HG03565 (cell line): ENCODE measurements at regions not wholly inside any gene's neighbourhood (a gene's known extent, or its start where the extent isn't known, plus 50 kb on each side); places are given as distances from the start of the nearest gene placed in this dataset.

ENCODE experiments used
- ATAC-seq: cut with Tn5 transposase; IDR thresholded peaks from one replicate; pipeline ENCODE4 v1.9.1; 2021; ENCODE audit warnings: mild to moderate bottlenecking, moderate library complexity; ENCODE audit not compliant: unreplicated experiment

DNA sequence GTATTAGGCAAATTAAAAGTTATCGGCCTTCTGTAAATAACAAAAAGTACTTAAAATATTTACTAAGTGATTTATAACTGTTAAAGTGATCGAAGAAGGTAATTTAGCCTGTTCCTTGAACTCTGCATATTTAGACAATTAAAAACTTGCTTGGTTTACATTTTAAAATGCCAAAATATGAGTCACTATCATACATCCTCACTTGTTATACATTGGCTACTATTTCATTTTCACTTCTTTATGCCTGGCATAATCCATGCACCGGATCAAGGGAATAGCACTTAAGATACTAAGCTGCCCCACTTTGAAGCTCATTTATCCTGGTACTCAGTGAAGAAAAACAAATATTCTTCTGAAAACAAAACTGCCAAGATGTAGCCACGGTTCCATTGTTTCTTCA lies 344.6 kb downstream of the UBE3D start:
- ATAC-seq: no peak

DNA sequence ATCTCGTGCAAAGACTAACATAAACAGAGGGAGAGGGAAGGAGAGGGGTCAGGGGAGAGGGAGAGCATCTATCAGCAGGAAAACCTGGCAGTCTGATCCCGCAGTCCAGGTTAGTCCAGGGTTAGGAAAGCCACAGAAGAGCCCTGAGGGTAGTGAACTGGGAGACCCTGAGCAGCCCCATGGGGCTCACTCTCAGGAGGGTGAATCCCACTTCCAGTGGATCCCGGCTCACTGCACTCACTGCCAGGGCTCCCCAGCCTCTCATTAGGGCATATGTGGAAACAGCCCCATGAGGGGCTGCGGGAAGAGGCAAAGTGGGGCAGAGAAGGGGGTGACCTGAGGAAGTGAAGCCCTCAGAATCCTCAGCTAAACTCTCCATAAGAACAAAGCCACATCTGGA lies 329.9 kb downstream of the UBE3D start:
- ATAC-seq: no peak

DNA sequence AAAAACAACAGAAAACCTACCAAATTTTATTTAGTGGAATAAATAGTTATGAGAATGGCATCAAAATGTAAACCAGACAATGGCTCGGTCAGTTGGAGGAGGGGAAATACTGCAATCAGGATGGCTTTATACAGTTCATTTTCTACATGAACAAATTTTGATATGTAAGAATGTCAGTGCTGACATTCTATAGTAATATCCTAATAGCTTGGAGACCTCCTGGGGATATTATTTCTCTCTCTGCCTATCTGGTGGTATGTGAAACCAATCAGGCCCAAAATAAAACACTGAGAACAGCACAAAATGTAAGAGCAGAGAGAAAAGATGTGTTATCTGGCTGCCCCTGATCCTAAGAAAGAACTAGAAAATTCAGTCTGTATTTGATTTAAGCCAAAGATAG lies 327.7 kb downstream of the UBE3D start:
- ATAC-seq: no peak

DNA sequence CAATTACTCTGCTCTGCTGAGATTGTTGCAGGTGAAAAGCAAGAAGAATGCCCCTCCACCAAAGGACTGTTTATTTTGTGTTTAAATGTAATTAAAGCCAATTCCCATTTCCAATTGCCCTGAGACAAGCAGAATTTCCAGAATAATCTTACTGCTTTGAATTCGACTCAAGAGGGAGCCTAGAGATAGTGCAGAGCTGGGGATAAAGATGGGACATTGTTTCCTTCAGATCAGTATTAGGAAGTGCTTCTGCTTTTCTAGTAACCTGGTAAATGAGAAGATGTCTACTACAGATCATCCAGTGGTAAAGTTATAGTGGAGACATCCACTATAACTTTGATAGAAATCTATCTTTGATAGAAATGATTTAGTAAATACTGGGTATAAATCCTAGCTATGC lies 326.9 kb downstream of the UBE3D start:
- ATAC-seq: no peak

DNA sequence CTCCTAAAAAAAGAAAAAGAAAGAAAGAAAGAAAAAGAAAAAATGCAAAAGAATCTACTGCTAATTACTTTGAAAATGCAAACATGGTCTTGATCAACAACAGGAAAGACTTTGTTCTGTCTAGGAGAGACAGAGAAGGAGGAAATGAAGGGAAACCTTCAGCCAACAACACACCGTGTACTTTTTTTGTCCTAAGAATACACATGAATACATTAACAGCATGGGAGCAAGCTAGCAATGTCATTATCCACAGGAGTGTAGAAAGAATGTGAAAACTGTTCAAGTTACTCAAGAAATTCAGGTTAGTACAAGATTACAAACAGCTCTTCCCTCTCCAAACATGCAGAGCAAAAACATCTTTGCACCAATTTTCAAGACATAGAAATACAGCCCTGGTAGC lies 326.3 kb downstream of the UBE3D start:
- no peak for ATAC-seq

DNA sequence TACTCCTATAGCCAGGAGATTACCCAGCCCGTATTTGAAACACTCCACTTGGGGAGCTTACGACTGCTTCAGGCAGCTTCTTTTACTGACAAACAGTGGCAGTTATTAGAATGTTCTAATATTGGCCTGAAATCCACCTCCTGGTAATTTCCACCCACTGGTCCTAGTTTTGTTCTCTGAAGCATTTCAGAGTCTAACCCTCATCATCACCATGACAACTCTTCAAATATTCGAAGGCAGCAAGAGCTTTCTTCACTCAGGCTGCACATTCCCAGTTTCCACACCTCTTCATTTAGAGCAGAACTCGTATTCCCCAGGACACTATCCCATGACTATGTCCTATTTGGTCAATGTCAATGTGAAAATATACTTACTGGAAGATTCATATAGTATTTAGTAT lies 325.6 kb downstream of the UBE3D start:
- ATAC-seq: no peak

DNA sequence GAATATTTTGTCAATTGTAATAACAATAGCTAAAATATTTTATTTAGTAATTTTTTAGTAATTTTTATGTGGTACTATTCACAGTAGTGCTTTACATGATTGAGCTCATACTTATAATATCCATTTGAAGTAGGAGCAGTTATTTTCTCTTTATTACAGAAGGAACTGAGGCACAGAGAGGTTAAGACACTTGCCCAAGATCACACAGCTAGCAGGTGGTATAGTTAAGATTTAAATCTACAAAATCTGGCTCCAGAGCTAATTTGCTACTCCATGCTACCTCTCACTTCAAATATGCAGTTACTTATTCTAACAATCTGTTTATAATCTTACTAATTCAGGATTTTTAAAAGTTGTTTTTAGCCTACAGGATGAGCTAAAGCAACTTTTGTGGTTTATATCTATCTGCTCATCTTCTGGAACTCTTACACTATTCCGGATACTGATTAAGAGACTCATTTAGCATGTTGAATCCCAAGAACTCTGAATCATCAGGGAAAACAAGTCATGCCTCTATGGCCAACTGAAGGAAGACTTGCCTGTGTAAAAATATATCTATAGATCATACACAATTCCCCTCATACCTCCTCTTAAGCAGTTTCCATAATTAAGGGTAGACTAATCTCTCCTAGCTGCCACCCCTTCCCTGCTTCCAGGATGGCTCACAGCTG lies 324.2 kb downstream of the UBE3D start:
- no peak for ATAC-seq

DNA sequence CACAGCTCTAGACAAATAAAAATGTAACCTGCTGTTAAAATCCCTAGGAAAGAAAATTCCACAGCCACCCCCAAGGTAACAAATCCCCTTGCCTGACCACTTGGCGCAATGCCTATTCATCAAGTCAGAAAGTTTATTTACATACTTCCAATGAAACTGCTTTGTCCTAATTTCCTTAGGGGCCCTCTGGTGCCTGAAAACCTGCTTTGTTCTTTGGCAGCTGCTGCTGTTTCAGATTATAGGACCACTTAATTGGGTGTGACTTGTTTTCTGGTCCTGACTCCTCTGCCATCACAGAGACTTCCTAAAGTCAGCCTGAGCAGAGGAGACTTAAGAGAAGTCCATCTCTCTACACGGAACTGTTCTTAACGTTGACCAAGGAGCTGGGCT lies 323.6 kb downstream of the UBE3D start:
- no peak for ATAC-seq

DNA sequence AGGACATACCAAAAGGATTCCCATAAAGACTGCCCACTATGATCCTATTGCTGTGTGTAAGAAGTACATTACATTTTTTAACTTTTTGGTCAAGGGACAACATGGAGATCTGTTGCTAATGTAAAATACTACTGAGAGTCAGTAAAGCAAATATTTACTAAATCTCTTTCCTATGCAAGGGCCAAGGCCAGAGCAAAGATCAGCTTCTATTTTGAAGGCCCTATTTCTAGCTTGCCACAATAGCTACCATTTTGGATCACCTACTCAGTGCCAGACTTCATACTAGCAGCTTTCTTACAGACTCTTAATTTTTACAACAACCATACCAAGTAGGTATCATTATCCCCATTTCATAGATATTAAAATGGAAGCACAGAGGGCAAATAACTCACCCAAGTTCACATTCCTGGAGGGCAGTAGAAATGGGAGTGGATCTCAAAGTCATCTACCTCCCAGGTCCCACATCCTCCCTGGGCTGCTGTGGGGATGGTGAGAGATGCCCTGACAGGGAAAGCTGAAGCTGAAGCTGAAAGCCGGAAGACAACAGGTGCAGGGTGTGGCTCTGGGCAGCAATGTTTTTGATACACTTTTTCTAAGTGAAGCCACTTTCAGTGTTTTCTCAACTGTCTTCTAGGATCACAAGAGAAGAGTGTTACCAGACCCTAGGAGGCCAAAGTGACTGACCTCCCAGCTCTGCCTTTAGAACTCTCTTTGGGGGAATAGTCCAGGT lies 321.2 kb downstream of the UBE3D start:
- ATAC-seq: no peak

DNA sequence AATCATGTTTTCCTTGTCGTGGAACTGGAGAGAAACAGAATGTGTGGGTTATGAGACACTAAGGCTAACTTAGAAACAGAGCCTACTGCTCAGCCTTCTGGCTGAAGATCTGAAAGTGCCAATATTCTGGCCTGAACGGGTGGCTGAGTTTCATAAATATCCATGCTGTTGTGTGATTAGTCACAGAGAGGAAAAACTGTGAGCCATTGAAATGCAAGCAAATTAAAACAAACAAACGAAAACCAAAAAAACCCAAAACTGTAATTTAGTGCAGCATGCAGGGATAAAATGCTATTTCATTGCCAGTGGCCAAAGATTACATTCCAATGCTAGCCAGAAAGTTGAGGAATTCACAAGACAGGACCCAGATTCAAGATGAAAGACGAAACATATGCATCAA lies 315.1 kb downstream of the UBE3D start:
- no peak for ATAC-seq

DNA sequence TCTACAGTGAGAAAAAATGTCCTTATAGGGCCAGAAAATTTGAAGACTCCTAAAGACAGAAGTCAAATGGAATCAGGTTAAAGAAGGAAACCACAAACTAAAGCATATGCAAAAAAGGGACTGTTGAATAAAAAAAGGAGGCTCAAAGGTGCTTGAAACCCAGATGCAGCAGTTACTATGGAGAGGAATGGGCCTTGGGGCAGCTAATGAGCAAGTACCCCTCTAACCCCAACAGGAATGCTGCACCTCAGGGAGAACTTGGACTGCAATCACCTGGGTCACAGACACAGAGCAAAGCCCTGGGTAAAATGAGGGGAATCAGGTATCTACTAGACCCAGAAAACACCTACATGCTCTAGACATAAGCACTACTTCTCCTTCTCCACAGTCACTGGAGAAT lies 313.9 kb downstream of the UBE3D start:
- no peak for ATAC-seq

DNA sequence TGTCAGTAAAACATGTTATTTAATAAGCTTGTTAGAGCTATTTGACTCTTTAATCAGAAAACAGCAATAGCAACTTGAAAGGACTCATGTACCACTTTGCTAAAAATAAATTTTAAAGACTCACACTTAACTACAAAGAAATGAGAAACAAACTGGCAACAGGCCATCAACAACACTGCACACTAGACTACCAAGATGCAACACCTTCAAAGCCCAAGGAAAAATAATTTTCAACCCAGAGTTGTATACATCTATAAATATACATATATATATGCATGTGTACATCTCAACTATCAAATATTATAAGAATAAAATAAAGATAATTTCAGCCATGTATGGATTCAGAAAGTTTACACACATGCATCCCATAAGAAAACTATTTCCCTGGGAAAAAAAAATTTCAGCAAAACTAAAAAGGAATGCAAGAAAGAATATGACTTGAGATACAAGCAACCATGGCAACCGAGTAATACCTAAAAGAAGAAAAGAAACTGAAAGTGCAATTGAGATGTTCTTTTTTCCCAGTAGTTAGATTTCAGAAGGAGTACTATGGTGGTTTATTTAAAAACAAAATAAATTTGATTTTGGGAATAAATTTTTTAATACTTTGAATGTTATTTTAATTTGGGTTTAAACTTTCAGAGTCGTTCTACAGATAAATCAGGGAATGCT lies 303.8 kb downstream of the UBE3D start:
- no peak for ATAC-seq

DNA sequence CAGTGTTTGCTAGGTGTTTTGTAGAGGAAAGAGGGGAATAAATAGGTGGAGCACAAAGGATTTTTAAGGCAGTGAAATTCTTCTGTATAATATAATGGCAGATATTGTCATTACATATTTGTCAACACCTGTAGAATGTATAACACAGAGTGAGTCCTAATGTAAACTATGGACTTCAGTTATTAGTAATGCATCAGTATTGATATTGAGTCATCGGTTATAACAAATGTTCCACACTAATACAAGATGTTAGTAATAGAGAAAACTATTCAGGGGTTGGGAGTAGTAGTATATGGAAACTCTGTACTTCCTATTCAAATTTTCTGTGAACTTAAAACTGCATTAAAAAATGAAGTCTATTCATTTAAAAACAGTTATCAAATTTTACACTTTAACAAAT lies 299.2 kb downstream of the UBE3D start:
- ATAC-seq: no peak

DNA sequence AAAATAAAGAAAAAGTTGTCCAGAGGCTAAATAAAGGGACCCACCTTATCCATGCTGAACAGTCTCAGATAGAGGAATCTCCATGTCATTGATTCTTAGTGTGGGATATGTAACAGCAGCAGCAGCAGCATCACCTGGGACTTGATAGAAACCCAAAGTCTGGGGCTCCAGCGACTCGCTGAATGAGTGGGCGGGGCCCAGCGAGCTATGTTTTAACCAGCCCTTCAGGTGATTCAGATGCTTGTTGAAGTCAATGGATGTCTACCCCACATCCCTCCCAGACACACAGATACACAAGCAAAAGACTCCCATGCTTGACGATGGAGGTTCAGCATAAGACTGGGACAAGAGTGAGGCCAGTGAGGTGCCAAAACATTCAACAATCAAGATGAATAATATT lies 298.6 kb downstream of the UBE3D start:
- no peak for ATAC-seq

DNA sequence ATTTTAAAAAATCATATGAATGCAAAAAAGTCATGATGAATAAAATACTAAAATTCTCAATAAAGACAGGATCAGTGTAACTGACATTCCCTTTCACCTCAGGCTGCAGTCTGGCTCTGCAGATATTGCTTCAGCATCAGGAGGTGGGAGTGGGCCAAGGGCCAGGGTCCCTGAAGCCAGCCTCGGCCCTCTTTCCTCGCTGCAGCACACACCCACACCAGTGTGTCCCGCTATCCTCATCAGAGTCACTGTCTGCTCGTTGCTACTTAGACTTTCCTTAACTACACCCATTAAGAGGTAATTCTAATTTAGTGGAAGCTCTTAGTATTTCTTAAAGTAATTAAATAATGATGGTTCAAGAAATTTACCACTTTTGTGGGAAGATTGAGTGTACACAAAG lies 298.2 kb downstream of the UBE3D start:
- no peak for ATAC-seq

DNA sequence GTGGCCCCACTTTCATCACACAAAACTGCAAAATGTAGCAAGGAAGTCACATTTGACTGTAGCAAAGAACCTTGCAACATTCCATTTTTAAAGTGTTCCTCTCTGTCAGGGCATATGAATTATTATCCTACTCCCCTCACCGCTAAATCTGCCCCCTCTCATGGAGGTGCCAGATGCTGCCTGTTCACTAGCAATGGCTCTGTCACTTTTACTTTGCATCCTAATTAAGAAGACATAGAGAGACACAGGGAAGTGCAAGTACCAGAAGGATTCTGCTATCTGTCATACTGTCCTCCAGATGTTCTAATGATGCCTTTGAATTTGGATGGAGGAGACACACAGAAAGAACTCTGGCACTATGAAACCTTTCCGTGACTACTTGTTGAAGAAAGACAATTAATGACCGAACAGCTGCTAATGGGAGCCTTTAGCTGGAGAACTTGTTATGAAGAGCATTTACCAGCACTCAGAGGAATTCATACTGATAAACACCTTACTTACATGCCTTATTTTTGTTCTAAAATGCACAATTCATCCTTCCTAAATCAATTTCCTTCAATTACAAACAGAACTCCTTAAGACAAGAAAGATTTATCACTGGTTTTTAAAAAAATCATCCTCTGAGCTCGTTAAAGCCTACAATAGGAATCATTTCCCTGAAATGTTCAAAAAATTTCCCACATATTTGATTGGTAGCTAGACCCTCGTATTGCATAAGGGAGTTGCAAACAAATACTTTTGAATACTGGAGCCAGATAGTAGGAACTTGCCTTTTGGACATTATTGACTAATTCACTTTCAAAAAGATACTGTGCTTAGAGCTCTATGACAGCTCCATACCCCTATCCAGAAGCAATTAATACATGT lies 292.6 kb downstream of the UBE3D start:
- no peak for ATAC-seq

DNA sequence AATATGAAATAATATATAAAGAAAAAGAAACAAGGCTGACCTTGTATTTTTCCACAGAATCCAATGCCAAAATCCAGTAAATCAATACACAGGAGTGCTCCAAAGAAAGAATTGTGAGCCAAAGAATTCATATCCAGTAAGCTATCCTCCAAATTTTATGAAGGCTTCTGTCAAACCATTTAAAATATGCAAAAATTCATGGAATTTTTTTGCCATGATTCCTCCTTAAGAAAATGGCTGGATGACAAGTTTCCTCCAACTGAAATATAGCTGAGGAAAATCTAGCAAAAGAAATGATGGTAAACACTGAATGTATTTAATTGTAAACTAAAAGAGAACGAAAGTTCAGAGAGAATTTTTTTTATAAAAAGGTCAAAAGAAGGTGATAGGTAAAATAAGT lies 290.3 kb downstream of the UBE3D start:
- ATAC-seq: no peak

DNA sequence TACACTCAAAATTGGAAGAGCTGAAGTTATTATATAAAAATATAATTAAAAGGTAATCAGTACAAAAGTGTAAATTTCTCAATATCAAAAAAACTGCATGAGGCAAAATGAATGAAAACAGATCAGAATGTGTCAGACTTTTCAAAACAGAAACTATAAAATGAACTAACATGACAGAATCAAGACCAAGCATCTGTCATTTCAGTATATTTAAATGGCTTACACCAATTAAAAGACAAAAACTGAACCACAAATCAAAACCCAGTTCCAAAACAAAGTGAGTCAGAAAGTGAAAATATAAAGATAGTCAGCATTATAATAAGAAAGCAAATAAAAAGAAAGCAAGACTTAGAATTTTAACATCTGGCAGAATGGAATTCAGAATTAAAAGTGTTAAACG lies 289.7 kb downstream of the UBE3D start:
- no peak for ATAC-seq

DNA sequence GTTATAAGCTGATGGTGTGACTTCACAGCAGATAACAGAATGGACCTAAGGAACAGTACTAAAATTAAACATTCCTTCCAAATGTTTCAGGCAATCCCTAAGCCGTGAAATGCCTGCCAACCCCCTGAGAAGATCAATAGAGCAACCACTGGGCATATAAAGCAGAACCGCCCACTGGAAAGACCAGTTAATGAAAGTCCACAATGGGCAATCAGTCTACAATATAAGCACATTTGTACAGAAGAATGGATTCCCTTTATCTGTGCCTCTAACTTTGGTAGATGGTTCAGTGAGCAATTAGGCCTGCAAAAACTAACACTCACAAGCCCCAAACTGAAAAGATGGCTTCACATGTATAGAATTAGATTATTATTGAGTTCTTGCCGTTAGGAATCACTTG lies 286.6 kb downstream of the UBE3D start:
- ATAC-seq: no peak

DNA sequence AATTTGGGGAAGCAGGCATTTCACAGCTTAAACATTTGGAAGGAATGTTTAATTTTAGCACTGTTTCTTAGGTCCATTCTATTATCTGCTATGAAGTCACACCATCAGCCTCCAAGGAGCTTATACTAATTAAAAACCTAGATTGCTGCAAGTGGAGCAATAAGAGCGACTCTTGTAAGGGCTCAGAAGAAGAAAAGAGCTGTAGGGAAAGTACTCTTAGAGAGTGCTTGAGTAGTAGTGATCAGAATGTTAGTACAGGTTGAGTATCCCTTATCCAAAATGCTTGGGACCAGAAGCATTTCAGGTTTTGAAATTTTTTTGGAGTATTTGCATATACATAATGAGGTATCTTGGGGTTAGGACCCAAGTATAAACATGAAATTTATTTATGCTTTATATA lies 285.3 kb downstream of the UBE3D start:
- no peak for ATAC-seq

DNA sequence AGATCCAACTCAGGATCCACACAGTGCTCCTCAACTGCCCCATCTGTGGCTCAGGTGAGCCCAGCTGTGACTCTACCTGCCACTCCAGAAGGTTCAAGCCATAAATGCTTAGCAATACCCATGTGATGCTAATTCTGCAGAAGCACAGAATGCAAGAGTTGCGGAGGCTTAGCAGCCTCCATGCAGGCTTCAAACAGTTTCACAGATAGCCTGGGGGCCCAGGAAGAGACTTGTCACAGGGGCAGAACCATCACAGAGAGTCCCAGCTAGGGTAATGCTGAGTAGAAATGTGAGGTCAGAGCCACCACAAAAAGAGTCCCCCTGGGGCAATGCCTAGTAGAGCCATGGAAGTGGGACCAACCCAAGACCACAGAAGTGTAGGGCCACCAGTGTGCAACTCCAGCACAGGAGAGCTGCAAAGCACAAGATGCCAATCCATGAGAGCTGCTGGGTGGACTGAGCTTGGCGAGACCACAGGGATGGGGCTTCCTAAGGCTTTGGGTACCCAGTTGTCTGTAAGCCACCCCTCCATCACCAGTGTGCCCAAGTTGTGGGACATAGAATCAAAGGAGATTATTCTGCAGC lies 283.9 kb downstream of the UBE3D start:
- no peak for ATAC-seq
